GM23338 (cell line): ENCODE measurements at regions not wholly inside any gene's neighbourhood (a gene's known extent, or its start where the extent isn't known, plus 50 kb on each side); places are given as distances from the start of the nearest gene placed in this dataset.

Source experiments
- CREB1 ChIP-seq: fragments of 250-450 bp; sonication (Bioruptor Pico); IDR thresholded peaks from 2 replicates; pipeline ENCODE4 v1.5.0; 2020; ENCODE audit warnings: low read depth, mild to moderate bottlenecking, moderate library complexity
- CTCF ChIP-seq, 2 experiments: fragments of 200-600 bp in 1 of 2; sonication (generic) in 1 of 2; conservative IDR thresholded peaks; 2 replicates each; pipeline versions ENCODE4 v1.5.1 to v1.6.1; 2016 to 2017; ENCODE audit warnings: antibody characterized with exemption in 2 of 2, low read depth in 2 of 2, mild to moderate bottlenecking in 2 of 2, moderate library complexity in 1 of 2
- ETS1 ChIP-seq: IDR thresholded peaks from 2 replicates; pipeline ENCODE4 v1.6.1; 2016; ENCODE audit warnings: antibody characterized with exemption
- EZH2 ChIP-seq: fragments of 200-600 bp; sonication (generic); IDR thresholded peaks from one replicate; pipeline ENCODE4 v1.8.0; 2017; ENCODE audit warnings: antibody characterized with exemption, mild to moderate bottlenecking, low read depth; ENCODE audit not compliant: unreplicated experiment
- EZH2phosphoT487 ChIP-seq: fragments of 200-600 bp; sonication (generic); IDR thresholded peaks from one replicate; pipeline ENCODE4 v1.8.1; 2018; ENCODE audit warnings: antibody characterized with exemption; ENCODE audit not compliant: unreplicated experiment
- POLR2AphosphoS5 ChIP-seq: IDR thresholded peaks from 2 replicates; pipeline ENCODE4 v1.6.1; 2016; ENCODE audit warnings: antibody characterized with exemption, low read depth
- STAT1 ChIP-seq: IDR thresholded peaks from one replicate; pipeline ENCODE4 v1.6.1; 2016; ENCODE audit warnings: antibody characterized with exemption; ENCODE audit not compliant: unreplicated experiment

- no peak for TF ChIP-seq CTCF (conservative IDR thresholded peaks at IDR 0.05; ENCODE audit: low read depth in 2 of 2)
- TF ChIP-seq ETS1, result no peak
- TF ChIP-seq EZH2phosphoT487, result no peak
- TF ChIP-seq POLR2AphosphoS5, result no peak
- no peak for TF ChIP-seq EZH2
- TF ChIP-seq CREB1, result no peak
- TF ChIP-seq STAT1, result no peak
Measured at GRCh38 chr1:106749491-106749890, 307.0 kb upstream of the PRMT6 start.
